EH (cell line): ENCODE measurements at regions not wholly inside any gene's neighbourhood (a gene's known extent, or its start where the extent isn't known, plus 50 kb on each side); places are given as distances from the start of the nearest gene placed in this dataset.
"Not testable (repeated sequence)": the region's sequence is repeated elsewhere in the genome, so short reads cannot be mapped to it uniquely, and the experiment has no call there.

Experiments used
- DNase-seq: peaks from one replicate; pipeline ENCODE4 v3.0.0-alpha.2; 2015; ENCODE audit warnings: low read depth

DNA sequence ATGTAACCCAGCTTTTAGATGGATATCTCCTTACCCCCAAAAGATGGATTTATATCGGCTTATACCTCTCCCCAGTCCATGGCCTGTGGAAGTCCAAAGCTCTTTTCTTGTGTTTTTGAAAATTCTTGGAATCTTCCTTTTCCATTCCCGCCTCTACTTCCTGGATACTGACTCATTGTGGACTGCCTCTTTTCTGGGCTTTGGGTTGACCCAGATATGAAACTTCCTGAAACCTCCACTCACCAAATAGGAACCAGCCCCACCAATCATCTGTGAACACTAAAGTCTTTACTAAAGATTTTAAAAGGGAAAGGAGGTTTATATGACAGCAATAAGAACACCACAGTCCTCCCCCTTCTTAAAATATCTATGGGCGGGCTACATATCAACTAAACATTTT lies 163.4 kb upstream of the SYN3 start:
- DNase-seq: peak; percentile 10

DNA sequence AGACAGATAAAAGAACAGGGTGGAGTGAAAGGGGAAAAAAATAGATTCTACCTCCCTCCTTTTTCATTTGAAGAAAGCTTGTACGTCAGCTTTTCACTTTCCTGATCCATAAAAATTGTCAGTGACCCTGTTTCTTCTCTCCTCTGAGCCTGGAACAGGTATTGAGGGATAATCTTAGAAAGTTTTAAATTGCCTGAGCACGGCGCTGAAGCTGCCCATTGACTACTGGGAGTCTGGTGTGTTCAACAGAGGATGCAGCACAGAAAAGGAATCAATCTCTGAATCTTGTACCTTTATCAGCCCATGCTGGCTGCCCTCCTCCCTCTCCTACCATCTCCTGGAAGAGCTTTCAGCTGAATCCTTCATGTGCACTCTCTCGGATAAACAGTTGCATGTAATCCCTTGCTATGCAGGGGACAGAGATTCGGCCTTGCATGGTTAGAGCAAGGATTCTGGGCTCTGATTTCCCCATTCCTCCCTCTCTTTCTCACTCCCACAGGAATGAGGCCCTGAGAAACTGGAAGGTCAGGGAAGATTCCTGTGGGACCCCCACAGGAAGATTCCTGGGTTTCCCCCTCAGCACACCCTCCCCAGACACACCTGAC lies 162.4 kb upstream of the SYN3 start:
- peak; percentile 1 for DNase-seq

DNA sequence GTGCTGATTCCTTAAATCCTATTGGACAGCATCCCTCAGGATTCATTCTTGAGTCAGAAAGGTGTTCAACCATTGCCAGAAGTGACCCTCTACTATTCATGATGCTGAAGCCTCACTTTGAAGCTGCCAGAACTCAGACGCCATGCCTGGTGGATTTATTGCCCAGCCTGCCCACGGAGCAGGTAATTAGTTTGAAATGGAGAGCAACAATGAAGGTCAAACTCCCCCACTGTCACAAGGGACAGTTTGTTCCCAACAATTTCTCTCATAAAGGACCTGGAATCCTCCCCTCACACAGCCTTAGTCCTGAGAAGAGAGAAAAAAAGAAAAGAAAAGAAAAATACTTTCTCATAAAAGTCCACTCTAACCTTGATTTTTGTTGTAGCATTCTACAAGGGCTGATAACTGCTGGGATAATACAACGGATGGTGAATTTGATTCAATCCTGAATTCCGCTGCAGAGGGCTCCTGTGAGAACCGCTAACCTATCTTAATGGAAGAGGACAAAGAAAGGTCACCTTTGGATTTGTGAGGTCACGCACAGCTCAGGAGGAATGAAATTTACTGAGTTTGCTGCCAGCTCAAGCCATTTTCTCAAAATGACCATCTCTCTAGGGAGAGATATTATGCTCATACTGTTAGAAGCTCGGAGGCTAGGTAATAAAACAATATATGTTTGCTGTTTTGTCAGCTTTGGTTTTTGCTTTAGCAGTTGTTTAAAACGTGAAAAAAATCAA lies 161.6 kb upstream of the SYN3 start:
- DNase-seq: no peak

DNA sequence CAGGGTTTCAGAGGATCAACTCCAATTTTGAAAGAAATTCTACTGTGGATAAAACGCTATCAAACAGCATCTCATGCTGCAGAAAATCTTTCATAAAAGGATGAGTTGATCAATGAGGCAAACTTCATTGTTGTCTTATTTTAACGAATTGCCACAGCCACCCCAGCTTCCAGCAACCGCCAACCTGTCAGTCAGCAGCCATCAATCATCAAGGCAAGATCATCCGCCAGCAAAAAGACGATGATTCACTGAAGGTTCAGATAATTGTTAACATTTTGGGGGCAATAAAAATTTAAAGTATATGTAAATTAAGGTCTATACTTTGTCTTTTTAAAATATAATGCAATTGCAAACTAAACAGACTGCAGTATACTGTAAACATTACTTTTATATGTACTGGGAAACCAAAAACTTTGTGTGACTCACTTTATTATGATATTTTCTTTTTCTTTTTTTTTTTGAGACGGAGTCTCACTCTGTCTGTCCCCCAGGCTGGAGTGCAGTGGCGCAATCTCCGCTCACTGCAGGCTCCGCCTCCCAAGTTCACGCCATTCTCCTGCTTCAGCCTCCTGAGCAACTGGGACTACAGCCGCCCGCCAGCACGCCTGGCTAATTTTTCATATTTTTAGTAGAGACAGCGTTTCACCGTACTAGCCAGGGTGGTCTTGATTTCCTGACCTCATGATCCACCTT lies 155.3 kb upstream of the SYN3 start:
- DNase-seq: no peak

DNA sequence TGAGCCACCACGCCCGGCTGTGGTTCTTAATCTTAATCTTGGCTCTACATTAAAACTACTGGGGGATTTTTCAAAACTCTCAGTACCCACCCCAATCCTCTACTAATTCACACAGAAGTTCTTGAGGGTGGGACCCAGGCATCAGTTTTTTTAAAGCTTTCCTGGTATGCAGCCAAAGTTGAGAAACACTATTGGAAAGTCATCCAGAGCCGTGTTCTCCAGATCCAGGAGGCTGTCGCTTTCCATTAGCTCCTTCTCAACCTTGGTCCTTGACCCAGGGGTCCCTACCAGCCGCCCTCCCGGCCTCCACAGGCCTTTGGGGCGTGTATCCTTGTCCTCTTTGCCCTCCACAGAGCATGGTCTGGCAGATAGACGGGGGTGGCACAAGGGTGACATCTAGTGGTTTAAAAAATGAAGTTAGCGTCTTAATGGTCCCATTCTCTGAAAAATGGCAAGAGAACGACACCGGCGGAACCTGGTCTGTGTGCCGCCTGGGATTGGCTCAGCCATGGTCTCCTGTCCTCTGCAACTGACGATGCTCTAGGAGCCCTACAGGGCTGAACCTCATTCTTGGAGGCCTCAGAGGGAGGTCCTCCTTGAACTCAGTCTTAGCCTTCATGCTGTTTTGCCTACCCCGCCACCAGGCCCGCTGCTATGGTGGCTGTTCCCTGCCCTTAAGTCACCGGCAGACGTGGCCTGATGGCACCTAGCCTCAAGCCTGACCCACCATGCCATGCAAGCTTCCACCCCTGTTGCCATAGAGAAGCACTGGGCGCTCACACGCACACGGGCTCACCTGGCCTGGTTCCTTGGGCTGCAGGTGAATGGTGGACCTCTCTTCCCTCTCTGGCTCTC lies 152.0 kb upstream of the SYN3 start:
- DNase-seq: peak; percentile 44

DNA sequence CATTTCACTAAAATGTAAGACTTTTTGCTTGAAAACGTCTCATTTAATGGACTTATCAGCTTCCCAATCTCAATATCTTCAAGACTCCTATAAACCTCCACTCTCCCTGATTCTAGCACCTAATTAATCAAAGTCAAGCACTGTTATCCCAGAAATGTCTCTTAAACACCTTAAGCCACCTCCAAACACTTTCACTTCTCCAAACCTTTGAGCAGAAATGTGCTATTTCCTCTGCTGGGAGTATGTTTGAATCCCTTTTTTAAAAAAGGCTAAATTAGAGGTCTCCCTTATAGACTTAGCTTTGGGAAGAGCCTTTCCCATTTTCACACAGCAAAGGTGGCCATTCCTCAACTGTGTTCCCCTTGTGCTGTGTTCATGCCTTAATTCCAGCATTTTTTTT lies 146.2 kb upstream of the SYN3 start:
- no peak for DNase-seq

DNA sequence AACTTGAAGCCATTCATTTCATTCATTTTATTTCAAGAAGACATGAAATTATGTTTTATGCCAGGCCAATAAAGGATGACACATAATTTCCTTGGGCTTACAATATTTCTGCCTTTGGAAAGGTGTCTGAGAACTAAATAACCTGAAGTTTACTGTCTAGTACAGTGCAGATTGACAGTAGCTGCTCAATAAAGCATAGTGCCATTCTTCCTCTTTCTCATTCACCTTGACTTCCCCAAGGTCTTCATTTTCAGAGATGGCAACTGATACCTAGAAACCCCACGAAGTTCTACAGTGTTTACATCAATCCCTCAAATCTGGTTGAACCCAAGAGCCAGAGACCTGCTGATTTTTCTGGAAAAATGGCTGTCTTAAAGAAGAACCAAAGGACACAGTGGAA lies 144.3 kb upstream of the SYN3 start:
- DNase-seq: no peak

DNA sequence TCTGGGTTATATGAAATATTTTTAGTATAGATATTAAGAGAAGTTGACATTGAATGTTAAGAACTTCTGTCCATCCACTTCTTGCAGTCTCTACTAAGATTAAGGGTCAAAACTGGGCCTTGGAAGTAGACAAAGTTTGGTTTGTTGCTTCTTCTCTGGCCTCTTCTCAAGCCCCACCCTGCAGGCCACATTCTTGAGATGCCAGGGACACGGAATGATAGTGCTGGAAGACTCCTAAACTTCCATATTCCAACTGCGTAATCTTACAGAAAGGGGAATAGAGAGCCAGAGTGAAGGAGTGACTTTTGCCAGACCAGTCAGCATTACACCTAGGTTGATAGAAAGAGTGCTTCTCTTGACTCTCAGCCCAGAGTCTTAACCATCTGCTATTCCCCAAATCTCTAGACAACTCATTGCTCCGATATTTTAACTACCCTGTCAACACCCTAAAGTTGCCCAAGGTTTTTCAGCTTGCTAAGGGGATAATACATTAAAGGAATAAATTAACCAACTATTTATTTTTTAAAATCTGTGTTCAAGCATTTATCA lies 136.4 kb upstream of the SYN3 start:
- no peak for DNase-seq

DNA sequence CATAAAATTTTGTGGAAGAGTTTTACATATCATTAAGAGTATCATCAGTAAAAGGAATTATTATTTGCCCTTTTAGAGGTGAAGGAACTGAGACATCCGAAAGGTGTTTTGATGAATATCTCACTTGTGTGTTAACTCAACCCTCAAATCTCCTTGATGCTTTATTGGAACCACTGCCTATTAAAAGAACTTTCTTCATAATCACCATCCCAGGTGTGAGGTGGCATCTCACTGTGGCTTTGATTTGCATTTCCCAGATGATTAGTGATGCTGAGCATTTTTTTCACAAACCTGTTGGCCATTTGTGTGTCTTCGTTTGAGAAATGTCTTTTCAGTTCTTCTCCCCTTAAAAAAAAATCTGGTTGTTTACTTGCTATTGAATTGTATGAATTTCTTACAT lies 134.0 kb upstream of the SYN3 start:
- DNase-seq: no peak

DNA sequence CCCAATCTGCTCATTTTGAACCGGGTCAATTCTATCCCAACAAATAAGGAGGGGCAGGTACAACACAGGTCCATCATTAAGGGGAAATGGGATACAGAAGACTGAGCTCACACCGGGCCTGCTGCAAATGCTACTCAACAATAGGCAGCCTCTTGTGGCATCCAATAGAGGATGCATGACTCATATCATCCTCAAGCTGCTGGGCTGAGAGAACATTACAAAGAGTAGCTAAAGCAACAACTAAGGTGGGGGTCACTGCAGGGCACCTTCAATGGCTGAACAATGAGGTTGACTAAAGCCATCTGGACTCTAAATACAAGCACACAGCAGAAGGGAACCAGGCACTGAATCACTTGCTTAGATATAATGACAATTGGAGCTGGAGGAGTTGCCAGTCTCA lies 130.1 kb upstream of the SYN3 start:
- no peak for DNase-seq

DNA sequence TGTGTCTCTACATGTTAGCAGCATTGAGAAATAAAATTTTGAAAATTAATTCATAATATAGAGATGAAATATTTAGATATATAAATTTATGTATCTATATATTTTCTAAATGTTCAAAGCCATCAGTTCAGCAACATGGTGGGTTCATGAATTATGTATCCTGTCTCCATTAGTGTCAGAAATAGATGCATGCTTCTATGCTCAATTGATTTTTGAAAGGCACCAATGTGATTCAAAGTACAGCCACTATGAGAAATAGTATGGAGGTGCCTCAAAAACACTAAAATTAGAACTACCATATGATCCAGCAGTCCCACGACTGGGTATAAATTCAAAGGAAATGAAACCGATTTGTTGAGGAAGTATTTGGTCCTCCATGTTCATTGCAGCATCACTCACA lies 128.6 kb upstream of the SYN3 start:
- DNase-seq: no peak

DNA sequence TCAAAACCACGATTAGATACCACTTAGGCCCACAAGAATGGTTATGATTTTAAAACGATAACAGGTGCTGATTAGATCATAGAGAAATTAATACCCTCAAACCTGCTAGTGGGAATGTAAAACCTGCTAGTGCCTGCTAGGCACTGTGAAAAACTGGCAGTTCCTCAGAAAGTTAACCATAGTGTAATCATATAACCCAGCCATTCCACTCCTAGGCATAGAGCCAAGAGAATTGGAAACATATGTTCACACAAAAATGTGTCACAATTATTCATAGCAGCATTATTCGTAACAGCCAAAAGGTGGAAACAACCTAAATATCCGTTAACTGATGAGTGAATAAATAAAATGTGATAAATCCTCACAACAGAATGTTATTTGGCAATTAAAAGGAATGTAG lies 122.2 kb upstream of the SYN3 start:
- no peak for DNase-seq

DNA sequence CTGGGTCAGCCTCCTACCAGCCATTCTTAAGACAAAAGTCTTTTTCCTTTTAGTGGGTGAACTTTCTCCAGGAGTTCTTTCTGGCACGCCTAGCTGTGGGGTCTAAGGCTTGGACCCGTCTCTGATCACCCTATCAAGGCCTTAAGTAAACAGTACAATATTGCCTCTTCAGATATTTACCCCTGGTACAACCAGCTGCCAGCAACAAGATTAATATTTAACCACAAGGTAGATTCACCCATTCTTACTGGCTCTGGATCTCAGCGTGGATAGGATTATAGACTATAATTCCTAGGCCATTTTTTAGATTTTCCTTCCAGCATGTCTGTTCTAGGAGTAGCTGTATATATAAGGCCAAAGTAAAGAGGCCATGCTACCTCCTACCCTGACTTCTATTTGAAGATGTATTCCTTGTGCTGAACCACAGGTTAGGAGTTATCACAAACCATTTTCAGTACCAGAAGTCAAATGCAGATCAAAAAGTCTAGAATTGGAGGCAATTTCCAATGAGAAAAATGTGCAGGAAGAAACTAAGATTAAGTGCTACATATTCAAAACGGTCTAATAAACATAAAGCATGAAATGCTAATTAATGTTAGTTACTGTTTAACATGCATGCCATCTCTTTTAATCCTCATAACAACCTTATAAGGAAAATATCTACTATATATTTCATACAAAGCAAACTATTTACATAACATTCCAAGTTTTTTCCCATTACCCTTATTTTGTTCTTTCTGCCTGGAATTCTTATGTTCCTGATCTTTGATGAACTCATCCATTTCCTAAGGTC lies 110.0 kb upstream of the SYN3 start:
- DNase-seq: no peak

DNA sequence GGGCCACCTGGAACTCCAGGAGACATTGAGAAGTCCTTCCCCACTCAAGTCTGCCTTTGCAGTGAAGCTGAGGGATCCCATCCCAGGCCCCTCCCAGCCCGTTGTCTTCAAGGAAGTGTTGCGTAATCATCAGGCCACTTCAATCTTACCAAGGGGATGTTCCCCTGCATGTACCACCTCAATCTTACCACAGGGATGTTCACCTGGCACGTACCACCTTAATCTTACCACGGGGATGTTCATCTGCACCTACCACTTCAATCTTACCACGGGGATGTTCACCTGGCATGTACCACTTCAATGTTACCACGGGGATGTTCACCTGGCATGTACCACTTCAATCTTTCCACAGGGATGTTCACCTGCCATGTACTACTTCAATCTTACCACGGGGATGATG lies 108.0 kb upstream of the SYN3 start:
- DNase-seq: no peak

DNA sequence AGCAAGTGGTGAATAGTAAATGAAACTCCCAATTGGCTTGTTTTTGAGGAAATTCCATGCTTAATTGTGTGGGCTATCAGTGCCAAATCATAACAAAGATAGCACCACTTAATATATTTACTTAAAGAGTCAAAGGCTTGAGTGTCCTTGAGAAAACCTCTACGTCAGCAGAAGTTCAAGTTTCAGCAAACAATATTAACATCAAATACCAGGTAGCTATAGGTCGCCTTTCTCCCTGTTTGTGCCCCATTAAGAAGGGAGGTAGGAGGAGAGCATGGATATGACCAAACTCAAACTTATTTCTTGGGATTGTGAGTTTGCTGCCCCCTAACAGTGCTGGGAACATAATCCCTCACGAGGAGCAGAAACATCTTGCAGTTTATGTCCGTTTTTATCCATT lies 105.6 kb upstream of the SYN3 start:
- no peak for DNase-seq

DNA sequence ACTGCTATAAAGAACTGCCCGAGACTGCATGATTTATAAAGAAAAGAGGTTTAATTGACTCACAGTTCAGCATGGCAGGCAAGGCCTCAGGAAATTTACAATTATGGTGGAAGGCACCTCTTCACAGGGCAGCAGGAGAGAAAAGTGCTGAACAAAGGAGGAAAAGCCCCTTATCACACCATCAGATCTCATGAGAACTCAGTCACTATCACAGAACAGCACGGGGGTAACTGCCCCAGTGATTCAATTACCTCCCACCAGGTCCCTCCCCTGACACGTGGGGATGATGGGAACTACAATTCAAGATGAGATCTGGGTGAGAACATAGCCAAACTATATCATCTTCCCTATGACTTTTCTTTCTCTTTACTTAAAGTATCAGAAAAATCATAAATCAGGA lies 104.0 kb upstream of the SYN3 start:
- DNase-seq: no peak

DNA sequence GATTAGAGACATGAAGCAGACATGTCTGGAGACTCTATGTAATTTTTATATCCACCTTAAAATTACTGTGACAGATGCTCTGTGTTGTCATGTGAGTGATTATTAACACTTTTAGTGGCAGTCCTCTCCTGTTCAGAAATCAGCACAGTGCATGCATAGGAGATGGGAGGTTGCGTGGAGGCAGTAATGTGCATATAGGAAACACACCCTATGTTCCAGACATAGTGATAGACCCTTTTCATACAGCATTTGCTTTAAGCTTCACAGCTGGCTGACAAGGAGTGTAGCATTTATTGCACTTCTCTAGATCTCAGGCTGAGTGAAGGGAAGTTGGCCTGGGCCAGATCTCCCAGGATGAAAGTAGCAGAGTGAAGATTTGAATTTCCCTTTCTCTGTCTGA lies 102.3 kb upstream of the SYN3 start:
- no peak for DNase-seq

DNA sequence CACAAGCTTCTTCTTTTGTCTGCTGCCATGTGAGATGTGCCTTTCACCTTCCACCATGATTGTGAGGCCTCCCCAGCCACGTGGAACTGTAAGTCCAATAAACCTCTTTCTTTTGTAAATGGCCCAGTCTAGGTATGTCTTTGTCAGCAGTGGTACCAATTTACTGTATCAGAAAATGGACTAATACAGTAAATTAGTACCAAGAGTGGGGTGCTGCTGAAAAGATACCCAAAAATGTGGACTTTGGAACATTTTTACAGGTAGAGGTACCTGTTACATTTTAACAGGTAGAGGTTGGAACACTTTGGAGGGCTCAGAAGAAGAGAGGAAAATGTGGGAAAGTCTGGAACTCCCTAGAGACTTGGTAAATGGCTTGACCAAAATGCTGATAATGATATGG lies 96.8 kb upstream of the SYN3 start:
- not testable (repeated sequence) for DNase-seq

DNA sequence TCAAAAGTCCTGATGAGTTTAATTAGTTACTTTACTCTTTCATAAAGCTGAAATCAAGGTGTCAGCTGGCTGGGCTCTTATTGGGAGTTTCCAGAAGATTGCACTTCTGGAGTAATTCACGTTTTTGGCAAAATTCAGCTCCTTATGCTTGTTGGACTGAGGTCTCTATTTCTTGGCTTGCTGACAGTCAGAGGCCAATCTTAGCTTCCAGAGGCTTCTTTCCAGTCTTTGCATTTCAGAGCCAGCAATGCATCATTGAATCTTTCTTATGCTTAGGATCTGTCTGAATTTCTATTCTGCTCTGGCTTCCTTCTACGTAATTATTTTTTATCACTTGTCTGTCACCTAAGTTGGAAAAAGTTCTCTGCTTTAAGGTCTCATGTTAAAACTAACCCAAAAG lies 91.4 kb upstream of the SYN3 start:
- no peak for DNase-seq

DNA sequence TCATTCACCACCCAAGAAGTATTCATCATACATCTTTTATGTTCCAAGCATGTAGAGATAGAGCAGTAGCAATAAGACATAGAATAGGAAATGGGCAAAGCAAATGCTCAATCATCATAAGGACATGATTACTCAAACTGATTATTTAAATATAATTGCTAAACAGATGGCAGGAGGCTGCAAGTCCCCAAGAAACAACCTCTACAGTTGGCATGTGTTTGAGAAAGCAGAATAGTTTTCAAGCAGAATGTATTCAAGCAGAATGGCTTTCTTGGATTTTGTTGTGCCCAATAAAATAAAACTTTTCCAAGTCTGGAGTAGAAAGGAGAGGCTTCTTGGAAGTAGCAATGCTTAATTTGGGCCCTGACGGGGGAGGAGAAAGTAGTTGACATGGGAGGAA lies 86.5 kb upstream of the SYN3 start:
- DNase-seq: no peak

DNA sequence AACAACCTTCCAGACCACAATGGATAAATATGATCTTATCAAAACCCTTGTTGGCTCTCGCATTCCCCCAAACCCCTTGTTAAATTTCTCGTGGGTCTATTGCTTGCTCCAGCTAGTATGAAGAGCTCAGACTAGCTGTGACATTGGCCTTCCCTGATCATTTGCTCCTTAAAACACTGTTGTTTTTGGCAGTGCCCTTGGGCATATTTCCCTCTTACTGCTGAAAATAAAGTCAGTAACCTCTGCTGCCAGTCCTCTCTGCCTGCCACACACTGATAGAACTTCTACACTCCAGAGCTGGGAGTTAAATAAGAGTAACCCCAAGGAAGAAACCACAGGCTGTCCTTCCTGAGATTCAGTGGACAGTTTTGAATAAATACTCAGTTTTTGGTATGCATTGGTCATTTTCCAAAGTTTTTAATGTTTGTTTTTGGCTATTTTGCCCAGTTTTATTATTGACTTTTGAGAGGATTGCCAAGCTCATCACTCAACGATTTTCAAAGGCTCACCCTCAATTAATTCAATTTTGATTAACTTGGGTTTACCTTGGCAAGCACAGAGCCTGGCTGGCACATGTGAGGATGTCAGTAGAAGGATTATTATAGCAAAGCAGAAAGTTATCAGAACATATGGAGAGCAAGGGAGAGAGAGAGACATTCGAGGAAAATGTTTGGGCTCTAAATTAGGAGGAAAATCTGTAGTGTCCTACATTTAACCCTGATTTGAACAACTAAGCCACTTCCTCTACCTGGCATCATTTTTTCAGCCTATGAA lies 84.3 kb upstream of the SYN3 start:
- no peak for DNase-seq
